Islet precursor cell (in vitro differentiated cells): ENCODE measurements at regions not wholly inside any gene's neighbourhood (a gene's known extent, or its start where the extent isn't known, plus 50 kb on each side); places are given as distances from the start of the nearest gene placed in this dataset.
"Not testable (repeated sequence)": the region's sequence is repeated elsewhere in the genome, so short reads cannot be mapped to it uniquely, and the experiment has no call there.

Experiments used
- DNase-seq: peaks from one replicate; pipeline ENCODE4 v3.0.0-alpha.2; 2018

GRCh38 chr1:83064589-83065242, 934.2 kb downstream of the TTLL7 start:
- DNase-seq, result no peak

- DNase-seq, result no peak
These were observed 938.1 kb downstream of the TTLL7 start for GRCh38 chr1:83060651-83061390.

- DNase-seq, result no peak
These were observed 938.7 kb downstream of the TTLL7 start for GRCh38 chr1:83060221-83060620.

- DNase-seq, result no peak
These were observed 940.6 kb downstream of the TTLL7 start for GRCh38 chr1:83058327-83058726.

GRCh38 chr1:83055391-83056170, 943.4 kb downstream of the TTLL7 start:
- DNase-seq, result peak; percentile 84

GRCh38 chr1:83053446-83053845, 945.5 kb downstream of the TTLL7 start:
- no peak for DNase-seq

GRCh38 chr1:83052865-83053264, 946.1 kb downstream of the TTLL7 start:
- DNase-seq, result no peak

GRCh38 chr1:83051053-83051452, 947.9 kb downstream of the TTLL7 start:
- not testable (repeated sequence) for DNase-seq

- no peak for DNase-seq
These were observed 955.7 kb downstream of the TTLL7 start for GRCh38 chr1:83043244-83043643.

- DNase-seq, result not testable (repeated sequence)
These were observed 959.8 kb downstream of the TTLL7 start for GRCh38 chr1:83039091-83039490.

GRCh38 chr1:83034851-83035250, 964.1 kb downstream of the TTLL7 start:
- DNase-seq, result no peak

- no peak for DNase-seq
These were observed 965.2 kb downstream of the TTLL7 start for GRCh38 chr1:83033682-83034081.

GRCh38 chr1:83029916-83030315, 969.0 kb downstream of the TTLL7 start:
- DNase-seq, result no peak

- DNase-seq, result no peak
These were observed 969.9 kb downstream of the TTLL7 start for GRCh38 chr1:83029050-83029449.

- DNase-seq, result no peak
These were observed 970.5 kb downstream of the TTLL7 start for GRCh38 chr1:83028467-83028866.

- no peak for DNase-seq
These were observed 971.4 kb downstream of the TTLL7 start for GRCh38 chr1:83027511-83027910.

GRCh38 chr1:83026745-83027144, 972.2 kb downstream of the TTLL7 start:
- no peak for DNase-seq

- no peak for DNase-seq
These were observed 974.6 kb downstream of the TTLL7 start for GRCh38 chr1:83024251-83024767.

- no peak for DNase-seq
These were observed 975.7 kb downstream of the TTLL7 start for GRCh38 chr1:83023212-83023611.

- DNase-seq, result no peak
These were observed 976.7 kb downstream of the TTLL7 start for GRCh38 chr1:83022206-83022605.

GRCh38 chr1:83017701-83018100, 981.2 kb downstream of the TTLL7 start:
- DNase-seq, result no peak

GRCh38 chr1:83017276-83017675, 981.7 kb downstream of the TTLL7 start:
- no peak for DNase-seq

GRCh38 chr1:83016354-83016849, 982.5 kb downstream of the TTLL7 start:
- DNase-seq, result no peak
